Sigmoid colon (tissue), 4 donors: ENCODE measurements at regions not wholly inside any gene's neighbourhood (a gene's known extent, or its start where the extent isn't known, plus 50 kb on each side); places are given as distances from the start of the nearest gene placed in this dataset.

Experiments
- CTCF ChIP-seq, 4 experiments: fragments of 450-650 bp in 3 of 4; fragments of 200-600 bp in 1 of 4; IDR thresholded peaks; one replicate each; pipeline ENCODE4 v1.5.1; 2016 to 2019; ENCODE audit warnings: antibody characterized with exemption in 4 of 4, mild to moderate bottlenecking in 3 of 4, moderate library complexity in 2 of 4
- EP300 ChIP-seq, 4 donors: sonication (generic); formaldehyde crosslinking; IDR thresholded peaks; one replicate each; pipeline ENCODE4 v1.6.1; 2017; ENCODE audit warnings: antibody characterized with exemption in 4 of 4
- POLR2A ChIP-seq, 2 donors: fragments of 450-650 bp; IDR thresholded peaks; one replicate each; pipeline ENCODE4 v1.6.1; 2016; ENCODE audit warnings: antibody characterized with exemption in 2 of 2, mild to moderate bottlenecking in 2 of 2, moderate library complexity in 2 of 2
- POLR2AphosphoS5 ChIP-seq, 4 donors: sonication (generic); formaldehyde crosslinking; IDR thresholded peaks; one replicate each; pipeline ENCODE4 v1.6.1; 2017; ENCODE audit warnings: antibody characterized with exemption in 4 of 4

GRCh38 chr2:72004976-72005375 lies 142.7 kb downstream of the CYP26B1 start:
- TF ChIP-seq CTCF (IDR thresholded peaks at IDR 0.05) (no peak), POLR2A (IDR thresholded peaks at IDR 0.05) (no peak), EP300 (IDR thresholded peaks at IDR 0.05) (no peak), POLR2AphosphoS5 (IDR thresholded peaks at IDR 0.05) (no peak)
